HG03159 (cell line): ENCODE measurements at regions not wholly inside any gene's neighbourhood (a gene's known extent, or its start where the extent isn't known, plus 50 kb on each side); places are given as distances from the start of the nearest gene placed in this dataset.
"Not testable (repeated sequence)": the region's sequence is repeated elsewhere in the genome, so short reads cannot be mapped to it uniquely, and the experiment has no call there.

Experiments
- ATAC-seq: cut with Tn5 transposase; IDR thresholded peaks from one replicate; pipeline ENCODE4 v1.9.1; 2021; ENCODE audit warnings: mild to moderate bottlenecking, moderate library complexity; ENCODE audit not compliant: unreplicated experiment

DNA sequence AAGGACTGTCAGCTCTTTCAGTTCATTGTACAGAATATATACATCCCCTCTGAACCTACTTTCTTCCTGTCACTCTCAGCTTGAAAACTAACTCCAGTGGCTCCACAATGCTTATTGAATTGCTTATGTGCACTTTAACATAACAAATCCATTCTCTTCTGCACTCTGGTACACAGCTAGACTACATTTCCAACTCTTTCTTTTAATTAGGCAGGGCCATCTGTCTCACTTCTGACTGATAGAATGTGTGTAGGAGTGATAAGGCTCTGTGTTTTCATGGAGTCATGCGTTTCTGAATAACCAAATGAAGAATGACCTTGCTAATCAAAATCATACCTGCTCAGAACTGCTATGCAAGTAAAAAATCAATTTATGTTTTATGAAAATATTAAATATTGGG is 278.5 kb upstream of the CCDC179 start:
- no peak for ATAC-seq

DNA sequence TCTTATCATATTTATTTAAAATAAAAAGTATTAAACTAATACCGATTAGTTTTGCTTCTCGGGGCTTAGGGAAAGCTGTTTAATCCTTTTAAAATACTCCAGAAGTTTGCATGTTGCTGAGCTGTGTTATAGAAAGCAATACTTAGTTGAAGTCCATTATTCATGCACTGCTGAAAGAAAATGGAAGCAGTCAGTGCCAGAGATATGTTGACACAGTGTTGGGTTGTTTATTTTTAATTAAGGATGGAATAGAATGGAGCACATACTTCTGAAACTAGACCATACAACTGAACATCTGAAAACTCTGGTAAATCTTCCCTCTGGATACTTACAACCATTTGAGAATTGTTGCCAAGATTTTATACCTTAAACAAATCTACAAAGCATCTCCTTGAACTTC is 282.7 kb upstream of the CCDC179 start:
- ATAC-seq = no peak

DNA sequence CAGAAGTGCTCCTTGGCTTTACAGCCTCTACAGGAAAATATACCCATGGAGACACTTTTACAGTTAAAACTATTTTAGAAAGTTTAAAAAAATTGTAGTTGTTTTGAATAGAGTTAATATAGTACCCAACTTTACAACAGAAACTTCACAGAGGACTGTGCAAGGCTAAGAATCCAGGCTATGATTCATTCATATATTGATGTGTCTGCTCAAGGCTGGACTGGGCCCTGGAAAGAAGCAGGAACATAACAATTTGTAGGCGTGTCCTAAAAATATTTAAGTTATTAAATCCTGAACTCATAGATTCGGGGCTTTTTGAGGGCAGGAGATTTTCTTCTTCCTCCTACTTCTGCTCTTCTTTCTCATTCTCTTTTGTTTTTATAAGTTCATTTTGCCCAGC is 291.5 kb upstream of the CCDC179 start:
- no peak for ATAC-seq

DNA sequence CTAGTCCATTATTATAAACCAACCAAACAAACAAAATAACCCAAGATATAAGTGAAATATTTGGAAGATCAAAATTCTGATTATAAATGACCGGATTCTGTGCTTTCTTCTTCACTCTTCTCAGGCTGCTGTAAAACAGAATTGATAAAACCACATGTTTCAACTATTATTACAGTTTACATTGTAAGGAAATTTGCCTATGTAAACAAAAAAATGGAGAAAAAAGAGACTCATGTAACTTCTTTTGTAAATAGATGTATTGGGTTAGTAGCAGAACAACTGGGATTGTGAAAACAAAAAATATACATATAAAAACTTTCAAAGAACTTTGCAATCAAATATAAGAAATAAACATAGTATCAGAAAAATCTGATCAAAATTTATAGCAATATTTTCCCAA is 295.2 kb upstream of the CCDC179 start:
- no peak for ATAC-seq

DNA sequence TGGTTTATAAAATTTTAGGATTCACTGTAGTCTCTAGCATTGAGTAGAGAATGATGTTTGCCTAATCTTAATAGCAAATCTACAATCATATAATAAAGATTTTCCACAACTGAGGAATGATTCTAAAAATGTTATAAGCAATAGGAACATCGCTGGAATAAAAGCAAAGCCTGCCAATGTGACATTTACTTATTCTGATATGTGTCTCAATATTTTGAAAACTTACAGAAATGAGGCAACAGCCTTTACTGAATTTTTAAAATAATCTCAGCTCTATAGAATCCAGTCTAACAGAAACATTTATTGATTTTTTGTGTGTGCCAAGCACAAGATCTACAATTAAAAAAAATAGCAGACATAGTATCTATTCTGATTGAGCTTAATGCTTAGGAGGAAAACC is 303.7 kb upstream of the CCDC179 start:
- no peak for ATAC-seq

DNA sequence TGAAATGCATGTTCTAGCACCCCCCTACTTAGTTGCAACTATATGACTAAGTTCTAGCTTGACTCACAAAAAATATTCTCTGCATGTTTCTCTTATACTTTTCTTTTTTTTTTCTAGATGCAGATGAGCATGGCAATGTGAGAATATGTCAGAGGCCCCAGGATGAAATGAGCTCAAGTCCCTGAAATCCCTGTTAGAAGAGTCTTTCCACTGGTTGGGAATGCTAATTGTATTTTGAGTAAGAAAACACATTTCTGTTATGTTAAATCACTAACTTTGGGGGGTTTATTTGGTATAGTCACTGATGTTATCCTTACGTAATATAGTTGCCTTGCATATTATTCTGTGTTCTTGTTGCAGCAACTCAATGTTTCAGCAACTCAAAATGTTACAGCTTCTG is 306.1 kb upstream of the CCDC179 start:
- ATAC-seq = no peak

DNA sequence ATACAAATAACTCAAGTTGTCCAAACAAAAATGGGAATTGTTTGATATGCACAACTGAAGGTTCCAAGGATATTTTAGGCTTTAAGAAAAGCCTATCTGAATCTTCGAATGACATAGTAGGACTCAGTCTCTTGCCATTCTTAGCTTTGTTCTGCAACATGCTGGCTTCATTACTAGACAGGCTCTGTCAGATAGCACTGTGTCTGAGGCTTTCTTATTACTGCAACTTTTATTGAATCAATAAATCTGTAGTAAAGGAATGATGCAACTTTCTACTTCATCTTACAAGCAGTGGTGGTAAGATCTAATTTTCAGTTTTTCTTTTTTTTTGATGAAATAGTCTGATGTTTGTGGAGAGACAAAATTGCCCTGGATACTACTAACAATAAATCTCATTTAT is 319.3 kb upstream of the CCDC179 start:
- no peak for ATAC-seq

DNA sequence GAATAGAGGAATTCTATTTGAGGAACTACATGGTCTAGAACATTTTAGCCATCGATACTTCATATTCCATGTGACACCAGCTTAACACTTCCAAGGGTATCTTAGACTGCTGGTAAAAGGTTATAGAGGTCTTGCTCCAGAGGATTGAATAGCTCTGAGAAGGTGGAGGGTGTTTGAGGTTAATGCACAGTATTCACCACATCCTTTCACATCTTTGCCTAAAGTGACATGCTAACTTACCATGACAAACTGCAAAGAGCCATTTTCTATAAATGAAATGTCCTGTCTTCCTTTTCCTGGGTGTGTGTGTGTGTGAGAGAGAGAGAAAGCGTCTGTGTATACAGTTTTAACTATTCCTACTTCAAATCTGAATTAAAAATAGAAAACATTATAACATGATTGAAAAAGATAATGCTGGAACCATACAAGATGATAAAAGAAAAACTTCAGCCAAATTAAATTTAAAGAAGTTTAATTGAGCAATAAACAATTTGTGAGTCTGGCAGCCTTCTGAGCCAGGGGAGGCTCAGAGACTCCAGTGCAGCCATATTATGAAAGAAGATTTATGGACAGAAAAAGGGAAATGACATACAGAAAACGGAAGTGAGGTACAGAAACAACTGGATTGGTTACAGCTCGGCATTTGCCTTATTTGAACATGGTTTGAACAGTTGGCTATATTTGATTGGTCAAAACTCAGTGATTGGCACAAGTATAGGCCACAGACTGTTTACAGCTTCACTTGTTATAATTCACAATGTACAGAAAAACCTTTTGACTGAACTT is 320.9 kb upstream of the CCDC179 start:
- ATAC-seq = no peak

DNA sequence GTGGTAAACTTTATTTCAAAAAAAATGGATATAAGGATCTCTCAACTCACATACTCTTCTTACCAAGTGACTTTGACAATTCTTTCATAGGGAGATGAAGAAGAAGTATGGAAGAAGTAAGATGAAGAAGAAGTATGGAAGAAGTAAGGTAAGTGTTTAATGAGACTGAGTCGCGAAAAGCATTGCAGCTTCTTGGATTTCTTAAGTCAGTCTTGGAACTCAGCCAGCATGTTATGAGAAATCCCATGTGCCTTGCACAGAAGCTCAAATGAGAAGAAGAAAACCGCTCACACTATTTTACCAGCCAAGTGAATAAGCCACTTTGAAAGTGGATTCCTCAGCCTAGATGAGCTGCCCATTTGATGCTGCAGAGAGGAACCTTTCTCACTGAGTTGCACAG is 332.0 kb upstream of the CCDC179 start:
- ATAC-seq = no peak

DNA sequence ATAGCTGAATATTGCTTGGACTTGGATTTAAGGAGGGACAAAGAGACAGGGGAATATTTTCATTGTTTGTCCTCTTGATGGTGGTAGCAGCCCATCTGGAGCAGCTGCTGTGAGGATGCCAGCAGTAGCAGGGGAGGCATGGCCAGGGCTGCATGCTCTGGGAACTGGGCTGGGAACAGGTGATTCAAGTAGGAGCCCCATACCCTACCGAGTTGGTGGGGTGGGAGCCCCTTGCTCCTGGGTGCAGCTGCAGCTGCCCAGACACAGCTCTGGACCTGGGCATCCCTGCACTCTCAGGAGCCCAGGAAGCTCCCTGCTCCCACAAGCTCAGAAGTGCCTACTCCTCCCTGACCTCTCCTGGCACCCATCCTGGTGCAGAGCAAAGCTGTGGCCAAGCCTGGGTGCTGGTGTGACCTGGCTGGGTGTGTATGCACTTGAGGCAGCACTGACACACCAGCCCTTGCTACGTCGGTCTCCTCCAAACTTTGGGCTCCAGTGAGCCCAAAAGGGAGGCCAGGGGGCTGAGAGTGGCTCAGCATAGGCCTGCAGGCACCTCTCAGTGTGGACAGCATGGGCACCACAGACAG is 341.8 kb upstream of the CCDC179 start:
- no peak for ATAC-seq

DNA sequence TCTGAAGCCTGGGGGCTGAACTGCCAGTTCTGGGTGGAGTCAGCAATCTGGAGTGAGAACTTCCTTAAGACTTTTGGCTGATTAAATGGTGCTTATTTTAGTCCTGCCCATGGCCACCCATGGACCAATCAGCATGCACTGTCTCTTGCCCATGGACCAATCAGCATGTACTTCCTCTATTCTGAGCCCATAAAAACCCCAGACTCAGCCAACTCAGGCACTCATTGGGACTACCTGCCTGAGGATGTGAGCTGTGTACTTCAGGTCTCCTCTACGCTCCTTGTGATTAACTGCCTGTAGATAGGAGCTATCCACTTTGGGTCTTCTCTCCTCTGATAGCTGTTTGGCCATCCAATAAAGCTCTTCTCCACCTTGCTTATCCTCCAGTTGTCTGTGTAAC is 342.3 kb upstream of the CCDC179 start:
- no peak for ATAC-seq

DNA sequence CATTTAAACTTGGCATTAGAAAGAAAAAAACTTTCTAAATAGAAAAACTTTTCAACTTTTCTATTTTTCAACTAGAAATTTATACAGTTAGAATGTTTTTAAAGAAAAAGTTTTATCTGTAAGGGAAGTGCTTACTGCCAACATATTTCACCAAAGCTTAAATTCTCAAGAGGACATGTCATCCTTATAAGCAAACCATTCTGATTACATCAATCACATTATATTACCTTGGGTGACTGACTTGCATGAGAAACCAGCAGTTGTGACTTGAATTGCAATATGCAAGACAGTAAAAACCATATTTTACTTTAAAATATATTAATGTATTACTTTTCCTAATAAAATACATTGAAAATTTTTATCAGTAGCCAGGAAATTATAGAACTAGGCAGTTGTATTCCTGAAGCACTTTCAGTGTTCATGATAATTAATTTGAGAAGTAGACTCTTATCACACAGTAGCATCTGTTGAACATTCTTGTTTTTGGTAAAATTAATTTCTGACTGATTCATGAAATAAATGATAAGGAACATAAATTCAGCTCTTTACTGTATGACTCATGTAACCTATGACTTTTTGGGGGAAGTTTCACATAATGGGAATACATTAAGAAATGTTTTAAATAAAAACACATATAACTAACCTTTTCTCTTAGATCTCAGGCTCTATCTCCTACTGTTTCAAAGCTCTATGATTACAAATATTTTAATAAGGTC is 345.0 kb upstream of the CCDC179 start:
- ATAC-seq = no peak

DNA sequence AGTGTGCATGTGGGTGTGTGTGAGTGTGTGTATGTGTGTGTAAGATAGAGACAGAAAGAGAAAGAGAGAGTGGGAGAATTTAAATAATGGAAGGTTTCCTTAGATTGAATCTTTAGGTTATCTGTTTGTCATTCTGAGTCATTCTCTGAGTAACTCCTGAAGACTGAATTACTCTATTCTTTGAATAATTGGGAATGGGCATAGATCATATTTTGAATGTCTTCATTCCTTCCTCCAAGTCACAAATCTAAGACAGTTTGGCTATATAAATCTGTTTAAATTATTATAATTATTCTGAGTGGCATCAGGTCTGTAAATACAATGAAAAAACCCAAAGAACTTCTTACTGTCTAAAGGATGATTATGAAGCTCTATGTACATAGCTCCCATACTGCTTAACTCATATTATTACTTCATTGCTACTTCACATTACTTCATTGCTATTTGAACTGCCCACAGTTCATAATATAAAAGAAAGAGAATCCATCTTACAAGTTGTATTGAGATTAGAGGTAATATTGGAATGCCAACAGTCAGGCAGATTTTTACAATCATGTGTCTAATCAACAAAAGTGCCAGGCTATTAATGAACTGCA is 346.6 kb upstream of the CCDC179 start:
- no peak for ATAC-seq

DNA sequence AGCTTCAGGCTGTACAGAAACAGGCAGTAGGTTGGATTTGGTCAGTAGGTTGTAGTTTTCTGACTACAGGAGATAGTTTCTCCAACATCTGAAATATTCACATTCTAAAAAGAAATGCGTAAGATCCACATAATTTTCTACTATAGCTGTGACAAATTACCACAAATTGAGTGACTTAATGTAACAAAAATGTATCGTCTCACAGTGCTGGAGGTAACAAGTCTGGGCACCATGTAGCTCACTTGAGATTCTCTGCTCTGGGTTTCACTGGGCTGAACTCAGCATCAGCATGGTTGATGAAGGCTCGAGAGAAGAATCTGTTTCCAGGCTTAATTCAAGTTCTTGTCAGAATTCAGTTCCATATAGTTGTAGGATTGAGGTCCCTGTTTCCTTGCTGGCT is 350.9 kb upstream of the CCDC179 start:
- no peak for ATAC-seq

DNA sequence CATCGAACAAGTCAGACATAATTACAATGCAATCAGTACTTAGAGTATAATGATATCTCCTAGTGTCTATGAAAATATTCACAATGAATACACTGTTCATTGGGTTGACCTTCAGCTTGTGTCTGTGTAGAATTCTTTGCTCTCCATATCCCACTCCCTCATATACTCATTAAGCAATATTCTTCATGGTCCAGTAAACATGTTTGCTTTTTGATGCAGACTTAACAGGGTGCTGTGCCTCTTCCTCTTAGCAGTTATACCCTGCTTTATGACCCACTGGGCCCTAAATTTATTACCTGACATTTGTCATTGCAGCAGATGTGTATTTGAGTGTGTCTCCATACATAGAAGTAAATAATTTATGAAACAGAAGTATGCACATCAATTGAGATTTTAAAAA is 352.5 kb upstream of the CCDC179 start:
- ATAC-seq = no peak

DNA sequence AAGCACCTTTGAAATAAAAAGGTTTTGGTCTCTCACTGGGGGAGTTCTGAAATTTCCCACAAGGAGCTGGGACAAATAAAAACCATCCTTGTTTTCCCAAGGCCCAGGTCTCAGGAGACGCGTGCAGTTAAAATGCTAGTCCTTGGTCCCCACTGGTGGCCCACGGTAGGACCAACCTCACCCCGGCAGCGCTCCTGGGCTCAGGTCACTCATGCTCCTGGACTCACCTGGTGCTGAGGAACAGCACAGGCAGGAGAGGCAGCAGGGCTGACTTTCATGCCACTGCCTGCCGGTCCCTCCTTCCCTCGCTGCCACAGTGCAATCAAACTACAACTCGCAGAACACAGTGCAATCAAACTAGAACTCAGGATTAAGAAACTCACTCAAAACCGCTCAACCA is 356.8 kb upstream of the CCDC179 start:
- ATAC-seq = no peak

DNA sequence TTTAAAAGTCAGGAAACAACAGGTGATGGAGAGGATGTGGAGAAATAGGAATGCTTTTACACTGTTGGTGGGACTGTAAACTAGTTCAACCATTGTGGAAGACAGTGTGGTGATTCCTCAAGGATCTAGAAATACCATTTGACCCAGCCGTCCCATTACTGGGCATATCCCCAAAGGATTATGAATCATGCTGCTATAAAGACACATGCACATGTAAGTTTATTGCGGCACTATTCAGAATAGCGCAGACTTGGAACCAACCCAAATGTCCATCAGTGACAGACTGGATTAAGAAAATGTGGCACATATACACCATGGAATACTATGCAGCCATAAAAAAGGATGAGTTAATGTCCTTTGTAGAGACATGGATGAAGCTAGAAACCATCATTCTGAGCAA is 359.8 kb upstream of the CCDC179 start:
- not testable (repeated sequence) for ATAC-seq

DNA sequence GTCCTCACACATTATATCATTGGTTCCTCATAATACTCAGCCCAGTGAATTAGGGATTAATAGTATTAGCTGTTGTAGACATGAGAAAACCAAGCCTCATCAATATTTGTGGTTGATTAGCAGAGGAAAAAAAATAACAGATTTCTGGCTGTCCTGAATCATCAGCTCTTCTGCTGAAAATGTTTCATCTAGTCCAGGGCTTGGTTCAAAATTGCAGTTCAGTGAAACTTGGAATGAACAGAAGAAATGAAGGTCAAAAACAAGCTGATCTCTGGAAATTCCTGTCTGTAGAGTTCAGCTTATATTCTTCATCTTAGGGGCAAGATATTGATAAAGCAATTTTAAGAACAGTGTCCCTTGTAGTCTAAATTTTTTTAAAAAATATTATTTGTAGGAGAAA is 361.1 kb upstream of the CCDC179 start:
- ATAC-seq = no peak

DNA sequence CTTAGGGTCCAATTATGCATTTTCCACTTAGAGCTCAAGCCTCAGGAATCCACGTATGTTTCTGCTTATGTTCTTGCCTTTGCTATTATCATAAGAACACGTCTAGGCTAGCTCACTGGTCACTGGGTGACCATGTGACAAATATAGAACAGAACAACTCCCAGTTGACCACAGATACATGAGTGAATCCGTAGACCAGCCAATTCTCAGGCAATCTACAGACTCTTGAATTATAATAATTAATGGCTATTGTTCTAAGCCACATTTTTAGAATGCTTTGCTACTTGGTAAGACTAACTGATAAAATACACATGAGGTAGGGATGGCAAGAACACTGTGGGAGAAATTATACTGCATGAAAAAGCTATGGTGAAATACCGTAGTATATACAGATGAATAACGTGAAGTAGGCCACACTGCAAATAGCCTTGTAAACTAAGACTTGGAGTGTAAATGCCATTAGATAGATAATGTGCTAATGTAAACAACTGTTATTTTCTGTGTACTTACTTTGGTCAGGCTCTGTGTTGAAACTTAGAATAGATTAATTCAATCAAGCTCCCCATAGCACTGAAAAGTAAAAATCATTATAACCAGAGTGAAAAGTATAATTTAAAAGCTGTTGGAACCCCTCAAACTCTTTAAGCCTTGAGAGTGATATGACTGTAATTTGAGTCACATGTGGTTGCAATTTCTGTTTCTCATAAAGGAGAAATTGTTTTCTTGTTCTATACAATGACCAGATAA is 366.2 kb upstream of the CCDC179 start:
- ATAC-seq = no peak

DNA sequence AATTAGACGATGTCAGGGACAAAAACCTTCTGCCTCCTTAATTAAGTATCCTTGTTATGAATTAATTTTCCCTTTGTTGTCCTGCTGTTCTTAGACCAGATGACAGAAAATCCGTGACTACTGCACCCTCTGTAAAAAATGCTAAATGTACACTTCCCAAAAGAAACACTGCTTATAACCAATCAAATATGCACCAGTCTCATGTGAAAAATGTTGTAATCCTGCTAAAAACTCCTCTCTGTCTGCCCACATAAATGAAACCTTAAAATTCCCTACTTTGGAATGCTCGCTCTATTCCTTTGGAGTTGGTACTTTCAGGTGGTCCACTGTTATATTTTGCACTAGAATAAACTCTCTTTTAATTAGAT is 366.8 kb upstream of the CCDC179 start:
- no peak for ATAC-seq

DNA sequence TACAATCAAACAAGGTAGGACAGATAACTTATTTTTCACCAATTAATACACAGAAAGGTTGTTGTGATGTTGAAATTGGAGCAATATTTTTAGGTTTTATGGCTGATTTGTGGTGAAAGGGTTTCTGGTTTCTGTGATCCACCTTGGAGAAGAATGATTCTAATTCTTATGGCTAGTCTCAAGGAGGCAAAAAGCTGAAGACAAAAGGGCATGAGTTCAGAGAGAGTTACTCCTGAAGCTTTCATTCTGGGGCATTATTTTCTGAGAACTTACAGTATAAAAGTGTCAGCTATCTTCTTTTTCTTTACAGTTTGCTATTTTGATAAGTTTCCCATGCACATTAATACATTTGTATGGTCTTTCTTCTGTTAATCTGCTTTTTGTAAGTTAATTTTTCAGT is 372.4 kb upstream of the CCDC179 start:
- no peak for ATAC-seq
